Neural cell (in vitro differentiated cells): ENCODE measurements at regions not wholly inside any gene's neighbourhood (a gene's known extent, or its start where the extent isn't known, plus 50 kb on each side); places are given as distances from the start of the nearest gene placed in this dataset.

Experiments
- CTCF ChIP-seq: fragments of 450-650 bp; IDR thresholded peaks from 2 replicates; pipeline ENCODE4 v1.5.1; 2014; ENCODE audit warnings: antibody characterized with exemption, mild to moderate bottlenecking, moderate library complexity; ENCODE audit not compliant: poor library complexity, severe bottlenecking
- EP300 ChIP-seq: fragments of 450-650 bp; conservative IDR thresholded peaks from 2 replicates; pipeline ENCODE4 v1.6.1; 2014; ENCODE audit warnings: antibody characterized with exemption, mild to moderate bottlenecking, moderate library complexity; ENCODE audit not compliant: poor library complexity, severe bottlenecking
- MXI1 ChIP-seq: fragments of 450-650 bp; conservative IDR thresholded peaks from 2 replicates; pipeline ENCODE4 v1.6.1; 2014; ENCODE audit warnings: antibody characterized with exemption, mild to moderate bottlenecking; ENCODE audit not compliant: poor library complexity, severe bottlenecking
- POLR2AphosphoS5 ChIP-seq: IDR thresholded peaks from 2 replicates; pipeline ENCODE4 v1.6.1; 2012
- REST ChIP-seq: IDR thresholded peaks from 2 replicates; pipeline ENCODE4 v1.6.1; 2012; ENCODE audit warnings: borderline replicate concordance

DNA sequence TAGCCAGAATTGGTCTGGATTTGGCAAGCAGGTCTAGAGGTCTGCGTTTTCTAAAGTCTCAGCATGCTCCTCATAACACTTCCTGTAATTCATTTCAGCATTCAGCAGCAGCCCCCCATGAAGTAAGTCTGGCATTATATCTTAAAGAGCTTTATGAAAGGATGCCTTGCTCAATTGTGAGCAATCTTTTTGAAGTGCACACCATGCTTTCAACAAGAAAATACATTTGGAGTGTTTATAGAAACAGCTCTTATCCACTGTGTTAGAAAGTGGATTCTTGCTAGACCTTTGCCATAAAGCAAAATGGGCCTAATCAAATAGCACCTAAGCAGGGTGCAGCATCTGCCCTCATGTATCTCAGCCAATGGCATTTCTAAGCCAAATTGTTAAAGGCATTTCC lies 378.0 kb upstream of the AKR1E2 start:
- TF ChIP-seq CTCF (no peak), REST (peak; percentile 61), EP300 (peak; percentile 50), MXI1 (no peak), POLR2AphosphoS5 (peak; percentile 85)
